GM13976 (cell line): ENCODE measurements at regions not wholly inside any gene's neighbourhood (a gene's known extent, or its start where the extent isn't known, plus 50 kb on each side); places are given as distances from the start of the nearest gene placed in this dataset.

Source experiments
- DNase-seq: peaks from one replicate; pipeline ENCODE4 v3.0.0; 2012; ENCODE audit warnings: low spot score
- CTCF ChIP-seq: IDR thresholded peaks from 2 replicates; pipeline ENCODE4 v1.5.1; 2012; ENCODE audit warnings: borderline replicate concordance, mild to moderate bottlenecking; ENCODE audit not compliant: insufficient read depth; ENCODE audit errors: extremely low read depth, missing control alignments, control extremely low read depth
- in situ Hi-C: fragments of 300-500 bp; cut with MboI; formaldehyde crosslinking; loops from one replicate; pipeline ENCODE4 v1.12.0; 2022; ENCODE audit warnings: low sequenced_read_pairs, mixed read lengths, inconsistent platforms; ENCODE audit not compliant: unreplicated experiment

GRCh38 chr3:3707858-3708768 is 91.1 kb upstream of the LRRN1 start:
- in situ Hi-C loops: no loop called here
- DNase-seq: no peak
- TF ChIP-seq CTCF: no peak

- in situ Hi-C loops: no loop called here
- DNase-seq: no peak
- no peak for TF ChIP-seq CTCF
Measured at GRCh38 chr3:3705090-3705775, 94.0 kb upstream of the LRRN1 start.

- no peak for TF ChIP-seq CTCF
- no peak for DNase-seq
- in situ Hi-C loops: no loop called here
Measured at GRCh38 chr3:3701949-3702348, 97.3 kb upstream of the LRRN1 start.

- no peak for TF ChIP-seq CTCF
- in situ Hi-C loops: no loop called here
- DNase-seq: no peak
Measured at GRCh38 chr3:3699816-3700633, 99.2 kb upstream of the LRRN1 start.

- in situ Hi-C loops: no loop called here
- DNase-seq: no peak
- no peak for TF ChIP-seq CTCF
Measured at GRCh38 chr3:3699407-3699806, 99.8 kb upstream of the LRRN1 start.

GRCh38 chr3:3696345-3696744 is 102.9 kb upstream of the LRRN1 start:
- TF ChIP-seq CTCF: no peak
- in situ Hi-C loops: no loop called here
- DNase-seq: no peak
